ENCODE measurements at regions not wholly inside any gene's neighbourhood (a gene's known extent, or its start where the extent isn't known, plus 50 kb on each side); places are given as distances from the start of the nearest gene placed in this dataset.

DNA sequence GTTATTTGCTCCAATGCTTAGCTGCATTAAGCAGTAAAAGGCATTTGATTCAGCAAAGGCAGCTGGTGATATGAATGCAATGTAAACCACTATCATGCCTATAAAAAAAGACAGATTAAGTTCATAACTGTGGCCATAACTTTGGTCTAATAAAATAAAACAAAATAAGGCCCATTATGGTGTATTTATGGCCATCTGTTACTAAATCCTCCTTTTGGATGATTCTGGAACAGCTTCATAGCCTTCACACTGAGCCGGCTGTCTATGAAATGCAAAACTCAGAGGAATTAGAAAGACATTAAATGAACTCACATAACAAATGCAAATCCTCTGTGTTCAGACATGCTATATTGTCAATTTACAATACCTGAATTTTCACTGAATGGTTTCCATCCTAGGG lies 223.7 kb upstream of the FAT4 start:
- DNase-seq (ENCODE audit: low spot score) = no peak
- intact Hi-C loops (cut with DNase I) = no loop called here

GRCh38 chr4:125084608-125085007 lies 230.1 kb upstream of the FAT4 start:
- intact Hi-C loops (cut with DNase I) = no loop called here

GRCh38 chr4:125082729-125083417 lies 231.9 kb upstream of the FAT4 start:
- intact Hi-C loops (cut with DNase I) = no loop called here
- no peak for DNase-seq (ENCODE audit: low spot score)

More at GRCh38 chr4:125084608-125085007, 230.1 kb upstream of the FAT4 start:
- DNase-seq (ENCODE audit: low spot score) = no peak

DNA sequence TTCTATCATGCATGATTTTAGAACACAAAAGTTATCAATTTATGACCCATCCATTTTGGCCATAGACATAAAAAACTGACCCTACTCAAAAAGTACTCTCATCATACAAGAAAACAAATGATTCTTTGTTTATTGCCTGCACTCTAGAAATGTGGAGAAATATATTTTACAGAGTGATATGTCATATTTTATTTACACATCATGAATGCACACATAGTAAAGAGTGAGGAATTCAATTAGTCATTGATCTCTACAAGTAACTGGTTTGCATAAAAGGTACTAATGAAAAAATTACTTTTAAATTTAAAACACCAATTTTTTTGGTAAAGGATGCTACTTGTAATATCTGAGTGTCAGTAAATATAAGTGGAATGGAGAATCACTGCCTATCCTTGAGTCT lies 242.5 kb upstream of the FAT4 start:
- intact Hi-C loops (cut with DNase I) = no loop called here
- no peak for DNase-seq (ENCODE audit: low spot score)

DNA sequence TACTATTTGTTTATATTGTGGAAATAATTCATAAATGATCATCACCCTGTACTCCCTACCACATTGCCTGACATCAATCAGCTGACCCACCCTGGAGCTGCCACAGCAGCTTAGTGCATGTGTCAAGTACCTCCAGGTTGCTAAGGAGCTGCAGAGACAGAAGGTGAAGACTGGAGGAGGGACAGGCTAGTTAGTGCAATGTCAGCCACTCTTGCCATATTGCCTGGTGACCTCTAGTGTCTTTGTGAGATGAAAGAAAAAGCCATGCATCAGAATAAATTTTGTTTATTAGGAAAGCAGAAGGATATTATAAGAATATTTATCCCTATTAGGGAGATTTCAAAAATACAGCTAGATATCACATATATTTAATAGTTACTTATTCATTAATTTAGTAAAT lies 243.9 kb upstream of the FAT4 start:
- DNase-seq (ENCODE audit: low spot score) = no peak
- intact Hi-C loops (cut with DNase I) = no loop called here

- intact Hi-C loops (cut with DNase I) = loop anchor here in 1 of 2 donors (5.0 kb wide), 1 partner anchor 275 kb away; no protein-coding TSS in a partner anchor
- DNase-seq (ENCODE audit: low spot score) = no peak
Observed at GRCh38 chr4:125062115-125063050, 252.4 kb upstream of the FAT4 start.

- DNase-seq (ENCODE audit: low spot score) = no peak
Observed at GRCh38 chr4:125060376-125060775, 254.4 kb upstream of the FAT4 start.

DNA sequence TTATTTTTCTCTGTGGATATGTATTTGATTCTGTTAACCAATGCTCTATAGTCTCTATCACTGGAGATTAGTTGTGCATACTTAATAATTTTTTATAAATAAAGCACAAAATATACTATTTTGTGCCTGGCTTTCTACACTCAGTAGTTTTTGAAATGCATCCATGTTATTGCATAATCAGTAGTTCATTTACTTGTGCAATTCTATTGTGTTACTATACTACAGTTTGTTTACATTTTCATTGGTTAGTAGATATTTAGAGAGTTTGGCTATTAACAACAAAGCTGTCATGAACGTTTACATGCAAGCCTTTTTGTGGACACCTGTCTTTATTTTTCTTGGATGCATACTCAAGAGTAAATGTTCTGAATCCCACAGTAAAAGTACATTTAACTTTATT lies 265.0 kb upstream of the FAT4 start:
- intact Hi-C loops (cut with DNase I) = no loop called here
- no peak for DNase-seq (ENCODE audit: low spot score)

More at GRCh38 chr4:125060376-125060775, 254.4 kb upstream of the FAT4 start:
- intact Hi-C loops (cut with DNase I) = loop anchor here in 1 of 2 donors (5.0 kb wide), 1 partner anchor 277 kb away; no protein-coding TSS in a partner anchor

DNA sequence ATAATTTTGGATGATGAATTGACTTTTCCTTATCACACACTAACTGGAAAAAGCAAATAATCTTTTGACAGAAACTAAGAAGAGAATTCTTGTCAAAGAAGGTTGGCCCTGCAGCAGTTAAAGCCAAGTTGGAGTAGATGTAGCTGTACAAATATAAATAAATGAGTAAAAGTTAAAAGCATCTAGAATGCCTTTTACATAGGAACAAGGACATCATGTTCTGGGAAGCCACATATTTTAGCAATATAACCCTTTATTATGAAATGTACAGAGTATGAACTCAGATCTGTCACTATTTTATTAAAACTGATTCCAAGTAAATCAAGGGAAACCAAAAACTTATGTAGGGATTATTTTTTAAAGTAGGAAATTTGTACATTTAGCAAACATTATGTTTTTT lies 269.4 kb upstream of the FAT4 start:
- intact Hi-C loops (cut with DNase I) = no loop called here
- DNase-seq (ENCODE audit: low spot score) = no peak

- no peak for DNase-seq (ENCODE audit: low spot score)
- intact Hi-C loops (cut with DNase I) = no loop called here
Observed at GRCh38 chr4:125044886-125045285, 269.9 kb upstream of the FAT4 start.

DNA sequence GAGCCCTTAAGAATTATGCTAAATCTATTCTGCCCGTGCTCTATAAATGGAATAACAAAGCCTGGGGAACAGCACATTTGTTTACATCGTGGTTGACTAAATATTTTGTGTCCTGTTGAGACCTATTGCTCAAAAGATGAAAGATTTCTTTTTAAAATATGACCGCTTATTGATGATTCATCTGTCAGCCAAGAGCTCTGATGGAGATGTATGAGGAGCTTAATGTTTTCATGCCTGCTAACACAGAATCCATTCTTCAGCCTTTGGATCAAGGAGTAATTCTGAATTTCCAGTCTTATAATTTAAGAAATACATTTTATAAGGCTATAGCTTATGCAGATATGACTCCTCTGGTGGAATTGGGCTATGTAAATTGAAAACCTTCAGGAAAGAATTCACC lies 271.3 kb upstream of the FAT4 start:
- DNase-seq (ENCODE audit: low spot score) = no peak

DNA sequence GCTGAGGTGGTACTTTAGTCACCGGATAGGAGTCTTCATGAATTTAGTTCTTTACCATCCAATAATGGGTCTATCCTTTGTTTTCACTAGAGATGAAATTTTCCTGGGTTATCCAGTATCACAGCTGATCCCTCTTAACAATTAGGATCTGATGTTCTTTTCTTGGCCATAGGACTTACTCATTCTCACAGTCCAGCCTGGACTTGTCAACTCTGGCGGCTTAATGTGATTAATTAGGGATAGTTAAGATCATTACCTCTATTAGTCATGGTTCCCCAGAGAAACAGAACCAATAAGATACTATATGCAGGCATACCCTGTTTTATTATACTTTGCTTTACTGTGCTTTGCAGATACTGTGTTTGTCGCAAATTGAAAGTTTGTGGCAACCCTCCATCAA lies 272.7 kb upstream of the FAT4 start:
- intact Hi-C loops (cut with DNase I) = no loop called here
- DNase-seq (ENCODE audit: low spot score) = no peak

More for the DNA sequence above, 271.3 kb upstream of the FAT4 start:
- intact Hi-C loops (cut with DNase I) = no loop called here

DNA sequence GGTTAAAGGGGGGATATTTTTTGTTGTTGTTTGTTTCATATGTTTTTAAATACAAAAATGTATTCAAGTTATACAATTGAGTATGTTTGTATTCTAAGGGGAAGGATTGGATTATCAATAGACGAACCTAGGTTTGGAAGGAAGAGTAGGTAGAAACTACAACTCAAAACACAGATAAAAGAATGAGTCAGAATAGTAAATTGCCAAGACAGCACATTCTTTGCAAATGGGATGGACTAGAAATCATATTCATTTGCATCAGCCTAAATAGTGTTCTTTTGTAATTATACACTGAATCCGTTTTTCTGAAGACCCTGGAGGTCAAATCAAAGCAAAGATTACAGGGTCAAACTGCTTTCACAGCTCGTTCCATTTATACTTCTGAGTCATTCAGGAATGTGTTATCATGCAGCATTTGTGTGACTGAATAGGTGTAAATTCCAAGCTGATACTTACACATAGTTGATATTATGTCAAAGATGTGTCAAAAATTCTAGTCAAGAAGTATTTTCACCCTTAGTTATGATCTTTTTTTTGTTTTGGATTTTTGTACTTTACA lies 273.3 kb upstream of the FAT4 start:
- DNase-seq (ENCODE audit: low spot score) = no peak
- intact Hi-C loops (cut with DNase I) = no loop called here

DNA sequence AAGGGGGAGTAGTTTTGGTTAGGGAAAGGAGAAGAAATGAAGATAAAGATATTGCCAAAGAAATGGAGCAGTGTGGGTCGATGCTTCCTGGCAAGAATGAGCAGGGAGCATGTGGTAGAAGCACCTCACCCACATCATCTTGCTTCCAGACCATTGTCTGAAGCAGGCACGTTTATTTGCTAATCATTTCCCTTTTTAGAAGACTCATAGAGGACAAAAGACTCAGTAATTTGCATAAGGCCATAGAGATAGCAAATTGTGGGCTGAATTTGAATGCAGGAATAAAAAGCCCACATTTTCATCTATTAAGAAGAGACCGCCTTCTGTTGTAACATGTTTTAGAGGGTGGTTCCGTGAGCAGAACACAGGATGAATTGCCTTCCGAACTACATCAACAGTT lies 275.2 kb upstream of the FAT4 start:
- DNase-seq (ENCODE audit: low spot score) = no peak
- intact Hi-C loops (cut with DNase I) = no loop called here

- intact Hi-C loops (cut with DNase I) = no loop called here
- no peak for DNase-seq (ENCODE audit: low spot score)
Observed at GRCh38 chr4:125022855-125023501, 291.8 kb upstream of the FAT4 start.

- DNase-seq (ENCODE audit: low spot score) = no peak
Observed at GRCh38 chr4:125021189-125021588, 293.6 kb upstream of the FAT4 start.

GRCh38 chr4:125020089-125021034 lies 294.4 kb upstream of the FAT4 start:
- no peak for DNase-seq (ENCODE audit: low spot score)
- intact Hi-C loops (cut with DNase I) = no loop called here

More at GRCh38 chr4:125021189-125021588, 293.6 kb upstream of the FAT4 start:
- intact Hi-C loops (cut with DNase I) = no loop called here

GRCh38 chr4:125016892-125017299 lies 297.9 kb upstream of the FAT4 start:
- intact Hi-C loops (cut with DNase I) = no loop called here
- DNase-seq (ENCODE audit: low spot score) = no peak

DNA sequence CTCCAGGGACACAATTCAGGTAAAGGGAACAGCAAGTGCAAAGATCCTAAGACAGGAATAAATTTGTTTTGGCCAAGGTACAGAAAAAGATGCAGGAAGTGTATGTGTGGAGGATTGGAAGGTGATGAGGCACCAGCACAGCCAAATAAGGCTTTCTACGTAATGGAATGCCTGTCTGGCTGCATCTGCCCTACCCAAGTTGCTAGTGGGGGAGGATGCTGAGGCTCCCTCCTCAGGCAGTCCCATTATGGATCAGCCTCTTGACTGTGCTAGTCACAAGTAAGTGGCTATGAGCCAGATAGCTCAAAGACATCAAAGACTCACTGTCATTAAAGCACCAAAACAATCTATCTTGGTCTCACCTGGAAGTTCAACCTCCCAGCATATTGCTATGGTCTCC lies 300.9 kb upstream of the FAT4 start:
- DNase-seq (ENCODE audit: low spot score) = no peak
- intact Hi-C loops (cut with DNase I) = no loop called here
